DOHH2 (cell line): ENCODE measurements at regions not wholly inside any gene's neighbourhood (a gene's known extent, or its start where the extent isn't known, plus 50 kb on each side); places are given as distances from the start of the nearest gene placed in this dataset.

Experiments used
- EZH2phosphoT487 ChIP-seq: fragments of 200-600 bp; sonication (generic); IDR thresholded peaks from 2 replicates; pipeline ENCODE4 v1.6.1; 2017; ENCODE audit warnings: borderline replicate concordance, mild to moderate bottlenecking, antibody characterized with exemption, low read length, moderate library complexity, mixed read lengths
- TF ChIP-seq, protein P1 (sequence below): fragments of 200-600 bp; sonication (generic); IDR thresholded peaks from one replicate; pipeline ENCODE4 v1.5.1; 2014; ENCODE audit warnings: antibody characterized with exemption, mild to moderate bottlenecking, low read depth, low read length; ENCODE audit not compliant: poor library complexity, severe bottlenecking

DNA sequence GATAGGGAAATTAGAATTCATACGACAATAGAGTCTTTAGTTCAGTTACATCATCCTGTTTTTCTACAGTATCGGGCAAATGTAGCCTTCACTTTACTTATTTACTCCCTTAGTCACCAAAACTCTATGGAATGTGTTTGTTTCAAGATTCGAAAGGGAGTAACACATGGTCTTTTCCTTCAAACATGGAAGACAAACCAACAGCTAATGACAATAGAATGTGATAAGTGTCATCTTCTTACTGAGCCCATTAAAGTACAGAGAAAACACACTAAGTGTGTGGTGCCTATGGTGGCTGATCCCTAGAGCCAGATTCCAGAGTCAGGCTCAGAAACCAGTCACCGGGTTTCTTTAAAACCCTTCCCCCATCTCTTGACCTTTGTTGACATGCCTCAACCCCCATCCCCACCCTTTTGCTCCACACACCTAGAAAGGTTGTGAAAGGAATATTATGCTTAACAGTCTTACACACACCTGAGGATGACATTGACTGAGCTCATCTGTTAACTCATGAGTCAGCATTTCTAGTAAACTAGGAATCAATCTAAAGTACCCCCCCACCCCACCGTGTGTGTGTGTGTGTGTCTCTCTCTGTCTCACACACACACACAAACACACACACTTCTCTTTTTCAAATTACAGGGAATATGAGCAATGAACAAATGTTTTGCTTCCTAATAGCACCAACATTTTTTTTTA lies 549.6 kb upstream of the CCDC54 start:
- TF ChIP-seq, protein P1, sequence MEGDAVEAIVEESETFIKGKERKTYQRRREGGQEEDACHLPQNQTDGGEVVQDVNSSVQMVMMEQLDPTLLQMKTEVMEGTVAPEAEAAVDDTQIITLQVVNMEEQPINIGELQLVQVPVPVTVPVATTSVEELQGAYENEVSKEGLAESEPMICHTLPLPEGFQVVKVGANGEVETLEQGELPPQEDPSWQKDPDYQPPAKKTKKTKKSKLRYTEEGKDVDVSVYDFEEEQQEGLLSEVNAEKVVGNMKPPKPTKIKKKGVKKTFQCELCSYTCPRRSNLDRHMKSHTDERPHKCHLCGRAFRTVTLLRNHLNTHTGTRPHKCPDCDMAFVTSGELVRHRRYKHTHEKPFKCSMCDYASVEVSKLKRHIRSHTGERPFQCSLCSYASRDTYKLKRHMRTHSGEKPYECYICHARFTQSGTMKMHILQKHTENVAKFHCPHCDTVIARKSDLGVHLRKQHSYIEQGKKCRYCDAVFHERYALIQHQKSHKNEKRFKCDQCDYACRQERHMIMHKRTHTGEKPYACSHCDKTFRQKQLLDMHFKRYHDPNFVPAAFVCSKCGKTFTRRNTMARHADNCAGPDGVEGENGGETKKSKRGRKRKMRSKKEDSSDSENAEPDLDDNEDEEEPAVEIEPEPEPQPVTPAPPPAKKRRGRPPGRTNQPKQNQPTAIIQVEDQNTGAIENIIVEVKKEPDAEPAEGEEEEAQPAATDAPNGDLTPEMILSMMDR: no peak
- no peak for TF ChIP-seq EZH2phosphoT487
